Large intestine (tissue), 3 donors: ENCODE measurements at regions not wholly inside any gene's neighbourhood (a gene's known extent, or its start where the extent isn't known, plus 50 kb on each side); places are given as distances from the start of the nearest gene placed in this dataset.

ENCODE experiments used
- DNase-seq, 2 donors: peaks; one replicate each; pipeline versions ENCODE4 v3.0.0 to v3.0.0-alpha.2; 2013
- H3K27ac ChIP-seq: one replicate; pipeline ENCODE4 v1.5.1; 2013; ENCODE audit warnings: low read length
- H3K27me3 ChIP-seq: 2 replicates; pipeline ENCODE4 v1.6.1; 2013; ENCODE audit warnings: low read length; ENCODE audit not compliant: control insufficient read depth, insufficient read depth
- H3K36me3 ChIP-seq: 2 replicates; pipeline ENCODE4 v1.6.1; 2013; ENCODE audit warnings: low read length; ENCODE audit not compliant: control insufficient read depth, insufficient read depth
- H3K4me1 ChIP-seq: one replicate; pipeline ENCODE4 v1.6.1; 2013; ENCODE audit warnings: low read length; ENCODE audit not compliant: control insufficient read depth, insufficient read depth
- H3K4me3 ChIP-seq: one replicate; pipeline ENCODE4 v1.5.1; 2013; ENCODE audit warnings: low read length
- H3K9me3 ChIP-seq: one replicate; pipeline ENCODE4 v1.6.1; 2013; ENCODE audit warnings: mild to moderate bottlenecking, low read depth, low read length, moderate library complexity; ENCODE audit not compliant: control insufficient read depth
- WGBS: methylation state at CpG from one replicate; pipeline ENCODE4 v1.1.5; 2013; ENCODE audit warnings: low lambda C conversion rate; ENCODE audit not compliant: insufficient coverage; 5-methylcytosine and 5-hydroxymethylcytosine counted together

GRCh38 chr5:105506692-105507277, 1944.2 kb upstream of the NUDT12 start:
- H3K27ac ChIP-seq: no peak overlapping the region
- no CpG with 5 or more reads among the region's 2 CpGs for WGBS
- no peaks in the 10 kb centered on the region for H3K9me3 ChIP-seq
- H3K27me3 ChIP-seq: no peaks in the 10 kb centered on the region
- no peak for DNase-seq
- no peaks in the 10 kb centered on the region for H3K4me1 ChIP-seq
- no peak overlapping the region for H3K4me3 ChIP-seq
- H3K36me3 ChIP-seq: no peaks in the 10 kb centered on the region

- Histone ChIP-seq H3K27me3 (no peaks in the 10 kb centered on the region), H3K4me3 (no peak overlapping the region), H3K4me1 (no peaks in the 10 kb centered on the region), H3K36me3 (no peaks in the 10 kb centered on the region), H3K9me3 (no peaks in the 10 kb centered on the region), H3K27ac (no peak overlapping the region)
- 100% methylated on average over 1 of the region's 1 CpG for WGBS
- DNase-seq: no peak
Observed at GRCh38 chr5:105503950-105504349, 1941.4 kb upstream of the NUDT12 start.

DNA sequence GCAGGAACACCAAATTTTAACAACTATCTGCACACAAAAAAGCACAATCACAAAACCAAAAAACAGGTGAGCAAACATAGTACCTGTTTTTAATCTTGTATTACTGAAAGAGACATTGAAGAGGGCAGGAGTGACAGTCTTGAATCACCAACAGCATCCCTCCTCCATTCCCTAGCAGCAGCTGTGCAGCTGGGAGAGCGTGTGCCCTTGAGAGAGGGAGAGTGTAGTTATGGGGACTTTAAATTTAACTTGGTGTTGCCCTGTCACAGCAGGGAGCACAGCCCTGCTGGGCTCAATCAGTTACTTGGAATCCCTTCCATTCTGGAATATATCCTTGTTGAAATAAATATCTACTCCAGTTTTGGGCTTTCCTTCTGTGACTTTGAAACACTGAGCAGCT, 1938.7 kb upstream of the NUDT12 start:
- Histone ChIP-seq H3K4me1 (no peaks in the 10 kb centered on the region), H3K9me3 (no peaks in the 10 kb centered on the region), H3K36me3 (no peaks in the 10 kb centered on the region), H3K4me3 (no peak overlapping the region), H3K27ac (no peak overlapping the region), H3K27me3 (no peaks in the 10 kb centered on the region)
- WGBS: no CpG with 5 or more reads among the region's 1 CpG
- no peak for DNase-seq

GRCh38 chr5:105475401-105475800, 1912.8 kb upstream of the NUDT12 start:
- no peaks in the 10 kb centered on the region for H3K27me3 ChIP-seq
- 80% methylated on average over 3 of the region's 3 CpGs for WGBS
- H3K4me1 ChIP-seq: no peaks in the 10 kb centered on the region
- H3K4me3 ChIP-seq: no peak overlapping the region
- no peaks in the 10 kb centered on the region for H3K36me3 ChIP-seq
- no peaks in the 10 kb centered on the region for H3K9me3 ChIP-seq
- no peak overlapping the region for H3K27ac ChIP-seq
- no peak for DNase-seq

- Histone ChIP-seq H3K27me3 (no peaks in the 10 kb centered on the region), H3K4me3 (no peak overlapping the region), H3K36me3 (no peaks in the 10 kb centered on the region), H3K9me3 (peaks cover 10% of the 10 kb centered on the region), H3K4me1 (no peaks in the 10 kb centered on the region), H3K27ac (no peak overlapping the region)
- WGBS: no CpG with 5 or more reads among the region's 3 CpGs
- no peak for DNase-seq
Observed at GRCh38 chr5:105462377-105462776, 1899.8 kb upstream of the NUDT12 start.

DNA sequence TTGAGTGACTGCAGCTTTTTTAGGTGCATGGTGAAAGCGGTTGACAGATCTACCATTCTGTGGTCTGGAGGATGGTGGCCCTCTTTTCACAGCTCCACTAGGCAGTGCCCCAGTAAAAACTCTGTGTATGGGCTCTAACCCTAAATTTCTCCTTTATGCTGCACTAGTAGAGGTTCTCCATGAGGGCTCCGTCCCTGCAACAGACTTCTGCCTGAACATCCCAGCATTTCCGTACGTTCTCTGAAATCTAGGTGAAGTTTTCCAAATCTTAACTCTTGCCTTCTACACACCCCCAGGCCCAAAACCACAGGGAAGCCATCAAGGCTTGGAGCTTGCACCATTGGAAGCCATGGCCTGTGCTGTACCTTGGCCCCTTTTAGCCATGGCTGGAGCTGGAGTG, 1898.1 kb upstream of the NUDT12 start:
- no peaks in the 10 kb centered on the region for H3K36me3 ChIP-seq
- 100% methylated on average over 1 of the region's 4 CpGs for WGBS

GRCh38 chr5:105453216-105453807, 1890.7 kb upstream of the NUDT12 start:
- DNase-seq: no peak
- no peaks in the 10 kb centered on the region for H3K36me3 ChIP-seq
- WGBS: no CpG with 5 or more reads among the region's 3 CpGs
- H3K27ac ChIP-seq: no peak overlapping the region
- no peak overlapping the region for H3K4me3 ChIP-seq
- no peaks in the 10 kb centered on the region for H3K4me1 ChIP-seq
- no peaks in the 10 kb centered on the region for H3K27me3 ChIP-seq
- no peaks in the 10 kb centered on the region for H3K9me3 ChIP-seq

More for the DNA sequence above, 1898.1 kb upstream of the NUDT12 start:
- no peaks in the 10 kb centered on the region for H3K4me1 ChIP-seq
- no peak overlapping the region for H3K4me3 ChIP-seq
- no peak for DNase-seq
- no peaks in the 10 kb centered on the region for H3K27me3 ChIP-seq
- peaks cover 10% of the 10 kb centered on the region for H3K9me3 ChIP-seq
- no peak overlapping the region for H3K27ac ChIP-seq

DNA sequence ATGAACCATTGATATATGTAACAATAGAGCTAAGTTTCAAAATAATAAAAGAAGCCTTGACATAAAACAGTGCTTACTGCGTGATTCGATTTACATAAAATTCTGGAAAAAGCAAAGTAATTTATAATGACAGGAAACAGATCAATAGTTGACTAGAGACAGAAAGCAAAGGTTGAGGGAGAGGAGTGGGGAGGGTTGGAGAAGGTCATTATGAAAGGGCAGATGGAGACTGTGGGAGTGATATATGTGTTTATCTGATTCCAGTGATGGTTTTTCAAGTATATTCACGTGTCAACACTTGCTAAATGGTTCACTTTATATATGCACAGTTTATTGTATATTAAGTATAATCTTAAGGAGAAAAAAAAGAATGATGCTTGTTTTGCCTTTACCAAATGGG, 1885.7 kb upstream of the NUDT12 start:
- Histone ChIP-seq H3K9me3 (no peaks in the 10 kb centered on the region), H3K27ac (no peak overlapping the region), H3K4me3 (no peak overlapping the region), H3K27me3 (no peaks in the 10 kb centered on the region), H3K4me1 (no peaks in the 10 kb centered on the region), H3K36me3 (no peaks in the 10 kb centered on the region)
- WGBS: 70% methylated on average over 3 of the region's 3 CpGs
- no peak for DNase-seq

- Histone ChIP-seq H3K4me1 (peaks cover 4% of the 10 kb centered on the region), H3K27me3 (no peaks in the 10 kb centered on the region)
- WGBS: no CpG with 5 or more reads among the region's 2 CpGs
Observed at GRCh38 chr5:105430516-105430915, 1867.9 kb upstream of the NUDT12 start.

DNA sequence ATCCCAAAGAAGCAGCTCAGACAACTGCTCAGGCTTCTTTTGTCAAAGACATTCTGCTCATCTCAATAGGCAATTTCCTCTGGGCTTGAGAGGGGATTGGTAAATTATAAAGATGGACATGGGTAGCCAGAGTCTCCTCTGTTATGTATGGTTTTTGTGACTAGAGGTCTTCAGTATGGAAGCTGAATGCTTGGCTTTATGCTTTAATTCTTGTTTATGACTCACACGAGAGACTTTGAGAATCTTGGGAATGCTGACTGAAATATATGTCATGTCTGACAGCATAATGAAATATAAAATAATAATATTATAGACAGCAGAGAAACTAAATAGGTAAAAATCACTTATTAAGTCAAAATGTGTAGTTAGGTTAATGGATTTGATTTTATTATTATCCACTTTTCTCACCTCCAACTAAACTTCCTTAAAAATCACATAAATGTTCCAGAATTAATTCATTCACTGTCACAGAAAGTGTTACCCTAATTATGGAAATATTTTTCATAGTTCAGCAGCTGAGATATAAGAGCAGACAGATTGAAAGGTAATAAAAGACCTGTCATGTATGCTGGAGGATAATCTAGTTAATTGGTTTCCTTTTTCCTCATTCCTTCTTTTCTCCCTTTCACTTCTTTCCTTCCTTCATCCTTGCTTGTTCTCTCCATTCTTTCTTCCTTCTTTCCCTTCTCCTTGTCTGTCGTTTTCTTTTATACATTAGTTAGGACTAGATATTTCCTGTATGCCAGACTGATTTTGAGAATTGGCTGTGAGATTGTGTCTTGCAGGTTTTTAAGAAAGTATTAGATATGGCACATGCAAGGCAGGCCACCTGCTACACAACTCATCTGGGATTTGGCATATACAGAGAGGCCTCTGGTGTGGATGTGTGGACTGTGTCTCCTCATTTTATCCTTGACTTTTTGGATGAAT, 1866.1 kb upstream of the NUDT12 start:
- WGBS: 67% methylated on average over 2 of the region's 2 CpGs
- DNase-seq: no peak

More at GRCh38 chr5:105430516-105430915, 1867.9 kb upstream of the NUDT12 start:
- Histone ChIP-seq H3K9me3 (no peaks in the 10 kb centered on the region), H3K27ac (no peak overlapping the region), H3K36me3 (no peaks in the 10 kb centered on the region), H3K4me3 (no peak overlapping the region)
- no peak for DNase-seq

More for the DNA sequence above, 1866.1 kb upstream of the NUDT12 start:
- no peaks in the 10 kb centered on the region for H3K27me3 ChIP-seq
- H3K27ac ChIP-seq: no peak overlapping the region
- peaks cover 4% of the 10 kb centered on the region for H3K4me1 ChIP-seq
- H3K4me3 ChIP-seq: no peak overlapping the region
- H3K36me3 ChIP-seq: no peaks in the 10 kb centered on the region
- H3K9me3 ChIP-seq: no peaks in the 10 kb centered on the region
